ENCODE measurements at regions not wholly inside any gene's neighbourhood (a gene's known extent, or its start where the extent isn't known, plus 50 kb on each side); places are given as distances from the start of the nearest gene placed in this dataset.

GRCh38 chr14:86296173-86296572 is 766.2 kb downstream of the FLRT2 start:
- TF ChIP-seq CTCF (IDR thresholded peaks at IDR 0.05) (no peak), POLR2A (IDR thresholded peaks at IDR 0.05) (no peak)
